ENCODE measurements at regions not wholly inside any gene's neighbourhood (a gene's known extent, or its start where the extent isn't known, plus 50 kb on each side); places are given as distances from the start of the nearest gene placed in this dataset.

DNA sequence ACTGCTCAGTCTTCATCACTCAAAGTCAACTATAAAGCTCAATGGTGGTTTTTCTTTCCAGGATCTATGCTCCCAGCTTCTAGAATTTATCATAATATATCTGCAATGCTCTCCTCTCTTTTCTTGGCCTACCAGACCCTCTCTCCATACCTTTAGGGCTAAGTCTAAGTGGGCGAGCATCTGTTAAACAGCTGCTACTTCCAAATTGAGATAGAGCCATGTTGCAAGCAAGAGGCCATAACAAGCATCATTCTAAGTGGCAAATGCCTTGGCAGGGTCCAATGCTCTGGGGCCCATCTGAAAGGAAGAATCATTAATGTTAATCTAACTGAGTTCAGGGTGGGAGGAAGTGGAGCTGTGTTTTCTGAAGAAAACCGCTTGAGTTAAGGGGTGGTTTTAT is 324.0 kb downstream of the TLR4 start:
- no peak for DNase-seq (ENCODE audit: extremely low read depth in 1 of 2, low read depth in 1 of 2)

- DNase-seq (ENCODE audit: extremely low read depth in 1 of 2, low read depth in 1 of 2), result no peak
Measured at GRCh38 chr9:118029425-118029824, 325.2 kb downstream of the TLR4 start.

DNA sequence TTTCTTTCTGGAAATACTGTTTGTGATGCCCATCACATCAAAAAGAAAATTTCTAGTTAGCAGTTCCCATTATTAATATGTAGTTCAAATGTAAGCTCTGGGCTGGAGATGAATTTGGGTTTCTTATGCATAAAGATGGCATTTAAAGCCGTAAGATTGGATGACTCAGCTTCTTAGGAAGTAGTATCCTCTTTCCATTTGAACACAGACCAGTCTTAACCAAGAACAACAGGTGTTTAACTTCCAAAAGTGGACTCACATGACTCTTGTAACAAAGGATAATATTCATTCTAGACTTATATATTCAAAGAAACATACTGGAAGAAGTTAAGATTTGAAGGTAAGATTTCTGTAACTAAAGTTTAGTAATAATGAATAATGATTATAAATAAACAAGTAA is 330.5 kb downstream of the TLR4 start:
- DNase-seq (ENCODE audit: extremely low read depth in 1 of 2, low read depth in 1 of 2), result no peak

DNA sequence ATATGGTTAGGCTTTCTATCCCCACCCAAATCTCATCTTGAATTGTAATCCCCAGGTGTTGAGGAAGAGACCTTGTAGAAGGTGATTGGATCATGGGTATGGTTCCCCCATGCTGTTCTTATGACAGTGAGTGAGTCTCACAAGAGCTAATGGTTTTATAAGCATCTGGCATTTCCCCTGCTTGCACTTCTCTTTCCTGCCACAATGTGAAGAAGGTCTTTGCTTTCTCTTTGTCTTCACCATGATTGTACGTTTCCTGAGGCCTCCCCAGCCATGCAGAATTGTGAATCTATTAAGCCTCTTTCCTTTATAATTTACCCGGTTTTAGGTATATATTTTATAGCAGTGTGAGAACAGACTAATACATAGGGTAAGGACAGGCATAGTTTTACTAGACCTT is 334.5 kb downstream of the TLR4 start:
- no peak for DNase-seq (ENCODE audit: extremely low read depth in 1 of 2, low read depth in 1 of 2)

- no peak for DNase-seq (ENCODE audit: extremely low read depth in 1 of 2, low read depth in 1 of 2)
Measured at GRCh38 chr9:118058227-118058626, 354.0 kb downstream of the TLR4 start.

DNA sequence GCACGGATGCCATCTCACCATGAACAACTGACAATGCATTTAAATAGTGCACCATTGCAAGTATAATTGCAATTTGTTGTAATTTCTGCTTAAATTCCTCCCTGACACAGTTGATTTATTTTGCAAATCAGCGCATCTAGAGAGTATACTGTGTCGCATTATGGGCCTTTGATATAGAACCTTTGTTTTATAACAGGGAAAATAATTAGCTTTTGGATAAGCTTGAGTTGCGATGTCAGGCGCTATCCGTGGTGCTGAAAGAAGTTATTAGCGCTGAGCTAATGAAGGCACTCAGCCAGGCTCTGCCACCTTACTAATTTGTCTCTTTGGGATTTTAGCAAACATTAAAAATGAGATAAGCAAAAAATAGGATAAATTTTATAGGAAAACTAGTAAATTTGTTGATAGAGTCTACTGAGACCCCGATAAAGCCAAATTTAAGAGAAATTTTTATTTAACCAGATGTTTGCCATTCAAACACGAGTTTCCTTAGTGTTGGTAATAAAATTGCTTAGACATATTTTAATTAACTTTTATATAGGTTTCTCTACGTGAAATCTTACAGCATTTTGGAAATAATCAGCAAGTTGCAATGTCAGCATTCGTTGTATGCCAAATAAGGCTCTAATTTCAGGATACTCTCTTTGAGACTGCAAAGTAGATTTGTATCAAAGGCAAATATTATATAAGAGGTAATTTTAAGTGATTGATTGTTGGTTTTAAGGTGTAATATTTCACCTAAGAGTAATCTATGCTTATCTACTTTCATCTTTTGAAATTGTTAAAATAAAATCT is 355.5 kb downstream of the TLR4 start:
- DNase-seq (ENCODE audit: extremely low read depth in 1 of 2, low read depth in 1 of 2), result no peak

- DNase-seq (ENCODE audit: extremely low read depth in 1 of 2, low read depth in 1 of 2), result no peak
Measured at GRCh38 chr9:118083161-118083560, 379.0 kb downstream of the TLR4 start.

- DNase-seq (ENCODE audit: extremely low read depth in 1 of 2, low read depth in 1 of 2), result no peak
Measured at GRCh38 chr9:118088090-118088489, 383.9 kb downstream of the TLR4 start.

- DNase-seq (ENCODE audit: extremely low read depth in 1 of 2, low read depth in 1 of 2), result no peak
Measured at GRCh38 chr9:118091226-118091625, 387.0 kb downstream of the TLR4 start.

- DNase-seq (ENCODE audit: extremely low read depth in 1 of 2, low read depth in 1 of 2), result no peak
Measured at GRCh38 chr9:118091711-118092500, 387.7 kb downstream of the TLR4 start.

DNA sequence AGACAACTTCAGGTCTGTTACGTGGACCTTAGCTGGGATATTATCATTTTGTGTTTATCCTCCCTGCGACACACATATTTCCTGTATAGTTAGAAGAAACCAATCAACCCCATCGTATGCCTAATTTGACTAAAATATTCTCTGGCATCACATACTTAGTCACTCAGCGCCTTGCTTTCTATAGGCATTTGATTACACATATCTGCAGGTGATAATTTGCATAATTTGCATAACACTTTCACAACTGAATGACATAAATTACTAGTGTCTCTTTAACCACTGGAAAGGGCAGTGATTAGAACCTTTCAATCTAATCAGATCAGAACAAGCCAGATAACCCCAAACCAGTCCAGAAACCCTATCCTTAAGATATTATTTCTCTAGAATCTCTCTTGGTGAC is 390.2 kb downstream of the TLR4 start:
- DNase-seq (ENCODE audit: extremely low read depth in 1 of 2, low read depth in 1 of 2), result no peak

GRCh38 chr9:118100529-118101419 is 396.6 kb downstream of the TLR4 start:
- DNase-seq (ENCODE audit: extremely low read depth in 1 of 2, low read depth in 1 of 2), result no peak

DNA sequence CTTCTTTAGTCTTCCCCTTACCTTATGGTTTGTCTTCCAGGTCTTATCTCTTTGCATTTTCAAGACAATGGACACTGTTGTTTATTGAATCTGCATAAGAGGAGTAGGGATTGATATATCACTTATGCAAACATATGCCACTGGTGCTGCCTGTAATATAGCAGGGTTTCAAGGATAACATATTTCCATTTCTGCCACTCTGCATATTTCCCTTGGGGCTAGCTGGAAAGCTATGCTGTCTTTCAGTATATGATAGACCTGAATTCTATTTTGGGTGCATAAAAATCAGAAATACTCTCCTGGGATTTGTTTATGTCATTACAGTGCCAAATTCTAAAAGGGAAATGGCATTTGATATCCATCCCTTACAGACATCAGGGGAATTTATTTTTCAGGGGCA is 400.2 kb downstream of the TLR4 start:
- DNase-seq (ENCODE audit: extremely low read depth in 1 of 2, low read depth in 1 of 2), result no peak

- DNase-seq (ENCODE audit: extremely low read depth in 1 of 2, low read depth in 1 of 2), result no peak
Measured at GRCh38 chr9:118108971-118109370, 404.8 kb downstream of the TLR4 start.

DNA sequence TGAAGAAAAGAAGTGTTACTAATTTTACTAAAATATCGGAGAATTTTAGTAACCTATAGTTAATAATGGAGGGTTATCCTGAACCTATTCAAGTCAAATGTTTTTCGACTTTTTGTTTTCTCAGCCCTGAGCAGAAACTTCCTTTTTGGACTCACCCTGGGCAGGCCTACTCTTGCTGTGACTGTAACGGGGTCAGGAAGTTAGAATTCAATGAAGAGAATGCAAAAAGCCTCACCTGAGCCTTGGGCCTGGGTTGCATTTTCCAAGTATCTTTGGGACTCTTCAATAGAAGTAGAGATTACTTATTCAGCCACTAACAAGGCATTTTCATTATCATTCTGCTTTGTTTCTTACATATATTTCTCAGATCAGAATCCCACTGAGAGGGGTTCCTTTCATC is 405.3 kb downstream of the TLR4 start:
- DNase-seq (ENCODE audit: extremely low read depth in 1 of 2, low read depth in 1 of 2), result no peak

- DNase-seq (ENCODE audit: extremely low read depth in 1 of 2, low read depth in 1 of 2), result no peak
Measured at GRCh38 chr9:118121361-118121760, 417.2 kb downstream of the TLR4 start.

- no peak for DNase-seq (ENCODE audit: extremely low read depth in 1 of 2, low read depth in 1 of 2)
Measured at GRCh38 chr9:118128313-118128712, 424.1 kb downstream of the TLR4 start.

DNA sequence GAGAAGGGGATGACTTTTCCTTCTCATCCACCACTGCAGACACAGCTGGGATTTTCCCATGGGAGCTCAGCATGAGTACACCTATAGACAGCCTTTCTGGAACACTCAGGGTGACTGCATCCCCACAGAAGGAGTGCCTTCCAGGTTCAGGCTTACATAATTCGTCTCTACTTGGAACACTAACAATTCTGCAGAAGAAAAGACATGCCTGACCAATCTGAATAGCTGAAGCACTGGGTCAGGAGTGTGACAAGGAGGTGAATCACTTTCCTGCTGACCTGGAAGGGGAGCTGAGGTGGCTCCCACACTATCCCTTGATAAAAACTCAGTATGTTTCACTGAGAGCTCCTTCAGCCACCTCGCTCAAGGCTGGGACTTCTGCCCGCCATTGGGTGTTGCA is 425.3 kb downstream of the TLR4 start:
- DNase-seq (ENCODE audit: extremely low read depth in 1 of 2, low read depth in 1 of 2), result no peak

- no peak for DNase-seq (ENCODE audit: extremely low read depth in 1 of 2, low read depth in 1 of 2)
Measured at GRCh38 chr9:118148990-118149389, 444.8 kb downstream of the TLR4 start.

GRCh38 chr9:118156846-118157245 is 452.6 kb downstream of the TLR4 start:
- no peak for DNase-seq (ENCODE audit: extremely low read depth in 1 of 2, low read depth in 1 of 2)

DNA sequence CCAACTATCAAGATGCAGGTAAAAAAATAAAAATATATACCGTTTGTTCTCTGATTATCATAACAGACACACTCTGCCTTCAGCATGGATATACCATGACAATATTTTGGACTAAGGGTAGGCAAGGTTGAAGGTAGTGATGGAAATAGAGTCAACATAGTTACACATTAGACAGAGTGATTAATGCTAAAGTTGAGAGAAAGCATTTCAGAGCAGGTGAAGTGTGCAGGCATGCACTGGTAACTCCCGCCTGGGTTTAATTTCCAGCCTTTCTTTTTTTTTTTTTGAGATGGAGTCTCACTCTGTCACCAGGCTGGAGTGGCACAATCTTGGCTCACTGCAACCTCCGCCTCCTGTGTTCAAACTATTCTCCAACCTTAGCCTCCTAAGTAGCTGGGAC is 458.5 kb downstream of the TLR4 start:
- DNase-seq (ENCODE audit: extremely low read depth in 1 of 2, low read depth in 1 of 2), result no peak

Measured in stimulated activated CD8-positive, alpha-beta memory T cell treated with anti-CD3 and anti-CD28 coated beads, Interleukin-7, amount 100 ng/mL, for 48 hours (primary cell).